ENCODE measurements at regions not wholly inside any gene's neighbourhood (a gene's known extent, or its start where the extent isn't known, plus 50 kb on each side); places are given as distances from the start of the nearest gene placed in this dataset.

- TF ChIP-seq CTCF (IDR thresholded peaks at IDR 0.05; ENCODE audit: low read depth, low read length), result no peak
- TF ChIP-seq EZH2phosphoT487 (IDR thresholded peaks at IDR 0.05; ENCODE audit: low read depth), result no peak
Observed at GRCh38 chr4:188495169-188495568, 355.9 kb downstream of the TRIML1 start.
